SK-N-SH (cell line): ENCODE measurements at regions not wholly inside any gene's neighbourhood (a gene's known extent, or its start where the extent isn't known, plus 50 kb on each side); places are given as distances from the start of the nearest gene placed in this dataset.
"Not testable (repeated sequence)": the region's sequence is repeated elsewhere in the genome, so short reads cannot be mapped to it uniquely, and the experiment has no call there.

Experiments
- EP300 ChIP-seq, 2 experiments: IDR thresholded peaks; 2 replicates each; pipeline versions ENCODE4 v1.4.0 to v1.6.1; 2012; ENCODE audit warnings: borderline replicate concordance in 1 of 2, low read depth in 1 of 2, low read length in 1 of 2
- FOSL2 ChIP-seq: IDR thresholded peaks from 2 replicates; pipeline ENCODE4 v1.4.0; 2012; ENCODE audit warnings: low read depth, mild to moderate bottlenecking, moderate library complexity, borderline replicate concordance
- MXI1 ChIP-seq: IDR thresholded peaks from 2 replicates; pipeline ENCODE4 v1.6.1; 2012; ENCODE audit warnings: mild to moderate bottlenecking, low read depth, low read length, improper control_type of control experiment
- NRF1 ChIP-seq: IDR thresholded peaks from 2 replicates; pipeline ENCODE4 v1.6.1; 2012; ENCODE audit warnings: low read depth, mild to moderate bottlenecking, low read length
- POLR2AphosphoS5 ChIP-seq: IDR thresholded peaks from 2 replicates; pipeline ENCODE4 v1.6.1; 2012; ENCODE audit warnings: low read depth, low read length
- SMC3 ChIP-seq: IDR thresholded peaks from 2 replicates; pipeline ENCODE4 v1.6.1; 2012; ENCODE audit warnings: low read depth, low read length, improper control_type of control experiment
- TF ChIP-seq, protein P1 (sequence below): IDR thresholded peaks from 2 replicates; pipeline ENCODE4 v1.4.0; 2012; ENCODE audit warnings: low read depth
- TF ChIP-seq, protein P2 (sequence below): fragments of 200-600 bp; sonication (generic); IDR thresholded peaks from 2 replicates; pipeline ENCODE4 v1.6.1; 2017; ENCODE audit warnings: antibody characterized with exemption, mild to moderate bottlenecking, moderate library complexity

DNA sequence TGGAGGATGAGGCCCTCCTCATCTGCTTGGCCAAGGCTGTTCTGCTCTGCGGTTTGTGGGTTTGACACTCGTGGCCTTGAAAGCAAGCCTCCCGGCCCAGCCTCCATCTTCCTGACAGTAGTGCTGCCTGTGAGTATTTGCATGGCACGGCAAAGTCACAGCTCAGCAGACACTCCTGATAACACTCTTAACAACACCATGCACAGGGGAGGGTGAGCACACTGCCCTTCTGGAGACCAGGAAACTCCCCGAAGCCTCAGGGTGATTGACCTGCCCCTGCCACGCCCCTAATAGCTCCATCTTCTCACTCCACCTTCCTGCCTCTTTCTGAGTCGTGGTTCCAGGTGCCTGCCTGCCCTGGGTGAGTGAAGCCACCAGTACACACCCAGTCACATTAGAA lies 5476.6 kb upstream of the TPTE start:
- TF ChIP-seq, protein P1, sequence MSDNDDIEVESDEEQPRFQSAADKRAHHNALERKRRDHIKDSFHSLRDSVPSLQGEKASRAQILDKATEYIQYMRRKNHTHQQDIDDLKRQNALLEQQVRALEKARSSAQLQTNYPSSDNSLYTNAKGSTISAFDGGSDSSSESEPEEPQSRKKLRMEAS: not testable (repeated sequence)
- TF ChIP-seq, protein P2, sequence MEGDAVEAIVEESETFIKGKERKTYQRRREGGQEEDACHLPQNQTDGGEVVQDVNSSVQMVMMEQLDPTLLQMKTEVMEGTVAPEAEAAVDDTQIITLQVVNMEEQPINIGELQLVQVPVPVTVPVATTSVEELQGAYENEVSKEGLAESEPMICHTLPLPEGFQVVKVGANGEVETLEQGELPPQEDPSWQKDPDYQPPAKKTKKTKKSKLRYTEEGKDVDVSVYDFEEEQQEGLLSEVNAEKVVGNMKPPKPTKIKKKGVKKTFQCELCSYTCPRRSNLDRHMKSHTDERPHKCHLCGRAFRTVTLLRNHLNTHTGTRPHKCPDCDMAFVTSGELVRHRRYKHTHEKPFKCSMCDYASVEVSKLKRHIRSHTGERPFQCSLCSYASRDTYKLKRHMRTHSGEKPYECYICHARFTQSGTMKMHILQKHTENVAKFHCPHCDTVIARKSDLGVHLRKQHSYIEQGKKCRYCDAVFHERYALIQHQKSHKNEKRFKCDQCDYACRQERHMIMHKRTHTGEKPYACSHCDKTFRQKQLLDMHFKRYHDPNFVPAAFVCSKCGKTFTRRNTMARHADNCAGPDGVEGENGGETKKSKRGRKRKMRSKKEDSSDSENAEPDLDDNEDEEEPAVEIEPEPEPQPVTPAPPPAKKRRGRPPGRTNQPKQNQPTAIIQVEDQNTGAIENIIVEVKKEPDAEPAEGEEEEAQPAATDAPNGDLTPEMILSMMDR: not testable (repeated sequence)
- TF ChIP-seq FOSL2; SMC3; EP300 (IDR thresholded peaks at IDR 0.05; ENCODE audit: borderline replicate concordance in 1 of 2, low read depth in 1 of 2, low read length in 1 of 2); NRF1; POLR2AphosphoS5; MXI1: not testable (repeated sequence)
